ENCODE measurements at regions not wholly inside any gene's neighbourhood (a gene's known extent, or its start where the extent isn't known, plus 50 kb on each side); places are given as distances from the start of the nearest gene placed in this dataset.

- Histone ChIP-seq H3K4me1 (ENCODE audit: control insufficient read depth, insufficient read depth, low read length) (no peaks in the 10 kb centered on the region), H3K9ac (ENCODE audit: low read length in 2 of 2) (no peak overlapping the region), H3K27ac (ENCODE audit: low read length) (no peak overlapping the region), H3K4me3 (ENCODE audit: low read length in 2 of 2) (no peak overlapping the region), H3K27me3 (ENCODE audit: control insufficient read depth in 1 of 2, insufficient read depth in 2 of 2, low read length in 2 of 2) (no peaks in the 10 kb centered on the region), H3K9me3 (ENCODE audit: control insufficient read depth in 2 of 2, low read length in 2 of 2) (no peaks in the 10 kb centered on the region), H3K36me3 (ENCODE audit: control insufficient read depth in 2 of 2, insufficient read depth in 2 of 2, low read length in 2 of 2) (no peaks in the 10 kb centered on the region)
Observed at GRCh38 chr12:19689801-19690472, 250.6 kb downstream of the AEBP2 start.

GRCh38 chr12:19692091-19692490 is 252.8 kb downstream of the AEBP2 start:
- Histone ChIP-seq H3K27me3 (ENCODE audit: control insufficient read depth in 1 of 2, insufficient read depth in 2 of 2, low read length in 2 of 2) (no peaks in the 10 kb centered on the region), H3K9ac (ENCODE audit: low read length in 2 of 2) (no peak overlapping the region), H3K4me1 (ENCODE audit: control insufficient read depth, insufficient read depth, low read length) (no peaks in the 10 kb centered on the region), H3K4me3 (ENCODE audit: low read length in 2 of 2) (no peak overlapping the region), H3K9me3 (ENCODE audit: control insufficient read depth in 2 of 2, low read length in 2 of 2) (no peaks in the 10 kb centered on the region), H3K36me3 (ENCODE audit: control insufficient read depth in 2 of 2, insufficient read depth in 2 of 2, low read length in 2 of 2) (no peaks in the 10 kb centered on the region), H3K27ac (ENCODE audit: low read length) (no peak overlapping the region)

GRCh38 chr12:19692566-19692965 is 253.3 kb downstream of the AEBP2 start:
- H3K9me3 ChIP-seq (ENCODE audit: control insufficient read depth in 2 of 2, low read length in 2 of 2), result no peaks in the 10 kb centered on the region
- no peak overlapping the region for H3K4me3 ChIP-seq (ENCODE audit: low read length in 2 of 2)
- H3K27me3 ChIP-seq (ENCODE audit: control insufficient read depth in 1 of 2, insufficient read depth in 2 of 2, low read length in 2 of 2), result no peaks in the 10 kb centered on the region
- H3K9ac ChIP-seq (ENCODE audit: low read length in 2 of 2), result no peak overlapping the region
- H3K36me3 ChIP-seq (ENCODE audit: control insufficient read depth in 2 of 2, insufficient read depth in 2 of 2, low read length in 2 of 2), result no peaks in the 10 kb centered on the region
- no peak overlapping the region for H3K27ac ChIP-seq (ENCODE audit: low read length)
- no peaks in the 10 kb centered on the region for H3K4me1 ChIP-seq (ENCODE audit: control insufficient read depth, insufficient read depth, low read length)

GRCh38 chr12:19694627-19695026 is 255.3 kb downstream of the AEBP2 start:
- no peak overlapping the region for H3K4me3 ChIP-seq (ENCODE audit: low read length in 2 of 2)
- H3K27ac ChIP-seq (ENCODE audit: low read length), result no peak overlapping the region
- H3K27me3 ChIP-seq (ENCODE audit: control insufficient read depth in 1 of 2, insufficient read depth in 2 of 2, low read length in 2 of 2), result no peaks in the 10 kb centered on the region

GRCh38 chr12:19695244-19696098 is 256.2 kb downstream of the AEBP2 start:
- Histone ChIP-seq H3K9me3 (ENCODE audit: control insufficient read depth in 2 of 2, low read length in 2 of 2) (no peaks in the 10 kb centered on the region), H3K27me3 (ENCODE audit: control insufficient read depth in 1 of 2, insufficient read depth in 2 of 2, low read length in 2 of 2) (no peaks in the 10 kb centered on the region), H3K4me1 (ENCODE audit: control insufficient read depth, insufficient read depth, low read length) (no peaks in the 10 kb centered on the region), H3K4me3 (ENCODE audit: low read length in 2 of 2) (no peak overlapping the region), H3K27ac (ENCODE audit: low read length) (no peak overlapping the region), H3K9ac (ENCODE audit: low read length in 2 of 2) (no peak overlapping the region), H3K36me3 (ENCODE audit: control insufficient read depth in 2 of 2, insufficient read depth in 2 of 2, low read length in 2 of 2) (no peaks in the 10 kb centered on the region)

More at GRCh38 chr12:19694627-19695026, 255.3 kb downstream of the AEBP2 start:
- Histone ChIP-seq H3K36me3 (ENCODE audit: control insufficient read depth in 2 of 2, insufficient read depth in 2 of 2, low read length in 2 of 2) (no peaks in the 10 kb centered on the region), H3K9me3 (ENCODE audit: control insufficient read depth in 2 of 2, low read length in 2 of 2) (no peaks in the 10 kb centered on the region), H3K4me1 (ENCODE audit: control insufficient read depth, insufficient read depth, low read length) (no peaks in the 10 kb centered on the region), H3K9ac (ENCODE audit: low read length in 2 of 2) (no peak overlapping the region)

- H3K27me3 ChIP-seq (ENCODE audit: control insufficient read depth in 1 of 2, insufficient read depth in 2 of 2, low read length in 2 of 2), result no peaks in the 10 kb centered on the region
- no peaks in the 10 kb centered on the region for H3K9me3 ChIP-seq (ENCODE audit: control insufficient read depth in 2 of 2, low read length in 2 of 2)
- H3K27ac ChIP-seq (ENCODE audit: low read length), result no peak overlapping the region
- H3K9ac ChIP-seq (ENCODE audit: low read length in 2 of 2), result no peak overlapping the region
- H3K4me1 ChIP-seq (ENCODE audit: control insufficient read depth, insufficient read depth, low read length), result no peaks in the 10 kb centered on the region
- no peaks in the 10 kb centered on the region for H3K36me3 ChIP-seq (ENCODE audit: control insufficient read depth in 2 of 2, insufficient read depth in 2 of 2, low read length in 2 of 2)
- H3K4me3 ChIP-seq (ENCODE audit: low read length in 2 of 2), result no peak overlapping the region
Observed at GRCh38 chr12:19700969-19701368, 261.7 kb downstream of the AEBP2 start.

- no peak overlapping the region for H3K4me3 ChIP-seq (ENCODE audit: low read length in 2 of 2)
- H3K9me3 ChIP-seq (ENCODE audit: control insufficient read depth in 2 of 2, low read length in 2 of 2), result no peaks in the 10 kb centered on the region
- no peaks in the 10 kb centered on the region for H3K27me3 ChIP-seq (ENCODE audit: control insufficient read depth in 1 of 2, insufficient read depth in 2 of 2, low read length in 2 of 2)
- H3K36me3 ChIP-seq (ENCODE audit: control insufficient read depth in 2 of 2, insufficient read depth in 2 of 2, low read length in 2 of 2), result no peaks in the 10 kb centered on the region
- no peak overlapping the region for H3K9ac ChIP-seq (ENCODE audit: low read length in 2 of 2)
- no peak overlapping the region for H3K27ac ChIP-seq (ENCODE audit: low read length)
- no peaks in the 10 kb centered on the region for H3K4me1 ChIP-seq (ENCODE audit: control insufficient read depth, insufficient read depth, low read length)
Observed at GRCh38 chr12:19704966-19705365, 265.7 kb downstream of the AEBP2 start.

- no peak overlapping the region for H3K27ac ChIP-seq (ENCODE audit: low read length)
Observed at GRCh38 chr12:19706936-19707335, 267.6 kb downstream of the AEBP2 start.

GRCh38 chr12:19707948-19708409 is 268.7 kb downstream of the AEBP2 start:
- H3K9ac ChIP-seq (ENCODE audit: low read length in 2 of 2), result no peak overlapping the region
- no peak overlapping the region for H3K4me3 ChIP-seq (ENCODE audit: low read length in 2 of 2)
- H3K27ac ChIP-seq (ENCODE audit: low read length), result no peak overlapping the region
- H3K36me3 ChIP-seq (ENCODE audit: control insufficient read depth in 2 of 2, insufficient read depth in 2 of 2, low read length in 2 of 2), result no peaks in the 10 kb centered on the region
- H3K9me3 ChIP-seq (ENCODE audit: control insufficient read depth in 2 of 2, low read length in 2 of 2), result no peaks in the 10 kb centered on the region
- peaks cover 7% of the 10 kb centered on the region for H3K4me1 ChIP-seq (ENCODE audit: control insufficient read depth, insufficient read depth, low read length)
- H3K27me3 ChIP-seq (ENCODE audit: control insufficient read depth in 1 of 2, insufficient read depth in 2 of 2, low read length in 2 of 2), result no peaks in the 10 kb centered on the region

More at GRCh38 chr12:19706936-19707335, 267.6 kb downstream of the AEBP2 start:
- Histone ChIP-seq H3K27me3 (ENCODE audit: control insufficient read depth in 1 of 2, insufficient read depth in 2 of 2, low read length in 2 of 2) (no peaks in the 10 kb centered on the region), H3K36me3 (ENCODE audit: control insufficient read depth in 2 of 2, insufficient read depth in 2 of 2, low read length in 2 of 2) (no peaks in the 10 kb centered on the region), H3K4me3 (ENCODE audit: low read length in 2 of 2) (no peak overlapping the region), H3K9me3 (ENCODE audit: control insufficient read depth in 2 of 2, low read length in 2 of 2) (no peaks in the 10 kb centered on the region), H3K4me1 (ENCODE audit: control insufficient read depth, insufficient read depth, low read length) (peaks cover 7% of the 10 kb centered on the region), H3K9ac (ENCODE audit: low read length in 2 of 2) (no peak overlapping the region)

- Histone ChIP-seq H3K27me3 (ENCODE audit: control insufficient read depth in 1 of 2, insufficient read depth in 2 of 2, low read length in 2 of 2) (no peaks in the 10 kb centered on the region), H3K9ac (ENCODE audit: low read length in 2 of 2) (no peak overlapping the region), H3K36me3 (ENCODE audit: control insufficient read depth in 2 of 2, insufficient read depth in 2 of 2, low read length in 2 of 2) (no peaks in the 10 kb centered on the region), H3K4me3 (ENCODE audit: low read length in 2 of 2) (no peak overlapping the region), H3K27ac (ENCODE audit: low read length) (no peak overlapping the region), H3K4me1 (ENCODE audit: control insufficient read depth, insufficient read depth, low read length) (peaks cover 7% of the 10 kb centered on the region), H3K9me3 (ENCODE audit: control insufficient read depth in 2 of 2, low read length in 2 of 2) (no peaks in the 10 kb centered on the region)
Observed at GRCh38 chr12:19709889-19710288, 270.6 kb downstream of the AEBP2 start.
